ENCODE measurements at regions not wholly inside any gene's neighbourhood (a gene's known extent, or its start where the extent isn't known, plus 50 kb on each side); places are given as distances from the start of the nearest gene placed in this dataset.

GRCh38 chr12:34386621-34387255 is 364.4 kb downstream of the ALG10 start:
- DNase-seq, result no peak

GRCh38 chr12:34387711-34388635 is 365.7 kb downstream of the ALG10 start:
- DNase-seq, result no peak

GRCh38 chr12:34388636-34389377 is 366.5 kb downstream of the ALG10 start:
- DNase-seq, result no peak

GRCh38 chr12:34389378-34390170 is 367.3 kb downstream of the ALG10 start:
- no peak for DNase-seq

- no peak for DNase-seq
Measured at GRCh38 chr12:34390171-34390841, 368.0 kb downstream of the ALG10 start.

GRCh38 chr12:34390846-34391700 is 368.8 kb downstream of the ALG10 start:
- no peak for DNase-seq

GRCh38 chr12:34391771-34392581 is 369.7 kb downstream of the ALG10 start:
- DNase-seq, result no peak

GRCh38 chr12:34392741-34393085 is 370.4 kb downstream of the ALG10 start:
- no peak for DNase-seq

- DNase-seq, result no peak
Measured at GRCh38 chr12:34393086-34393820, 371.0 kb downstream of the ALG10 start.

GRCh38 chr12:34393821-34394150 is 371.5 kb downstream of the ALG10 start:
- no peak for DNase-seq

GRCh38 chr12:34394211-34395055 is 372.1 kb downstream of the ALG10 start:
- no peak for DNase-seq

GRCh38 chr12:34395056-34396005 is 373.0 kb downstream of the ALG10 start:
- DNase-seq, result no peak

- DNase-seq, result no peak
Measured at GRCh38 chr12:34396006-34396860, 373.9 kb downstream of the ALG10 start.

GRCh38 chr12:34396861-34397590 is 374.7 kb downstream of the ALG10 start:
- no peak for DNase-seq

- DNase-seq, result no peak
Measured at GRCh38 chr12:34397591-34398365, 375.5 kb downstream of the ALG10 start.
